GM10266 (cell line): ENCODE measurements at regions not wholly inside any gene's neighbourhood (a gene's known extent, or its start where the extent isn't known, plus 50 kb on each side); places are given as distances from the start of the nearest gene placed in this dataset.

Experiments used
- DNase-seq: peaks from one replicate; pipeline ENCODE4 v3.0.0; 2012; ENCODE audit errors: extremely low spot score
- CTCF ChIP-seq: IDR thresholded peaks from 2 replicates; pipeline ENCODE4 v1.5.1; 2012; ENCODE audit warnings: mild to moderate bottlenecking, low read depth; ENCODE audit not compliant: control insufficient read depth, insufficient read depth; ENCODE audit errors: missing control alignments

- no peak for TF ChIP-seq CTCF
- DNase-seq, result no peak
Measured at GRCh38 chr5:54616031-54616430, 98.5 kb downstream of the SNX18 start.

- TF ChIP-seq CTCF, result no peak
- no peak for DNase-seq
Measured at GRCh38 chr5:54615381-54615780, 97.8 kb downstream of the SNX18 start.

- TF ChIP-seq CTCF, result no peak
Measured at GRCh38 chr5:54612711-54613110, 95.2 kb downstream of the SNX18 start.

GRCh38 chr5:54611290-54611951 is 93.9 kb downstream of the SNX18 start:
- no peak for DNase-seq
- no peak for TF ChIP-seq CTCF

More at GRCh38 chr5:54612711-54613110, 95.2 kb downstream of the SNX18 start:
- no peak for DNase-seq

- peak; percentile 38 for DNase-seq
- TF ChIP-seq CTCF, result no peak
Measured at GRCh38 chr5:54610197-54610944, 92.8 kb downstream of the SNX18 start.

GRCh38 chr5:54608423-54609085 is 91.0 kb downstream of the SNX18 start:
- no peak for TF ChIP-seq CTCF
- no peak for DNase-seq
